Right atrium auricular region (tissue), 2 donors: ENCODE measurements at regions not wholly inside any gene's neighbourhood (a gene's known extent, or its start where the extent isn't known, plus 50 kb on each side); places are given as distances from the start of the nearest gene placed in this dataset.
"Not testable (repeated sequence)": the region's sequence is repeated elsewhere in the genome, so short reads cannot be mapped to it uniquely, and the experiment has no call there.

ENCODE experiments used
- DNase-seq: peaks from one replicate; pipeline ENCODE4 v3.0.0-alpha.2; 2019; ENCODE audit warnings: low spot score
- H3K27ac ChIP-seq, 2 donors: fragments of 200-600 bp; sonication (generic); 1 replicate in 1 of 2; 2 replicates in 1 of 2; pipeline ENCODE4 v1.5.1; 2016 to 2019
- H3K27me3 ChIP-seq, 2 donors: fragments of 200-600 bp; sonication (generic); one replicate each; pipeline versions ENCODE4 v1.5.1 to v1.6.0; 2017 to 2019
- H3K36me3 ChIP-seq: fragments of 200-600 bp; sonication (generic); one replicate; pipeline ENCODE4 v1.5.1; 2016
- H3K4me1 ChIP-seq, 2 donors: fragments of 200-600 bp; sonication (generic); one replicate each; pipeline versions ENCODE4 v1.5.1 to v1.6.0; 2017 to 2019
- H3K4me3 ChIP-seq, 2 donors: fragments of 200-600 bp; sonication (generic); 1 replicate in 1 of 2; 2 replicates in 1 of 2; pipeline ENCODE4 v1.5.1; 2017 to 2019; ENCODE audit warnings: mild to moderate bottlenecking in 1 of 2, moderate library complexity in 1 of 2
- H3K9me3 ChIP-seq, 2 donors: fragments of 200-600 bp; sonication (generic); one replicate each; pipeline ENCODE4 v1.5.1; 2019
- CTCF ChIP-seq, 2 donors: fragments of 200-600 bp; sonication (generic); IDR thresholded peaks; one replicate each; pipeline ENCODE4 v1.5.1; 2019; ENCODE audit warnings: antibody characterized with exemption in 2 of 2

- no peak overlapping the region for H3K4me3 ChIP-seq
- TF ChIP-seq CTCF (IDR thresholded peaks at IDR 0.05) = no peak
- no peaks in the 10 kb centered on the region for H3K36me3 ChIP-seq
- no peaks in the 10 kb centered on the region for H3K9me3 ChIP-seq
- H3K27ac ChIP-seq = no peak overlapping the region
- H3K27me3 ChIP-seq = no peaks in the 10 kb centered on the region
- DNase-seq = no peak
- no peaks in the 10 kb centered on the region for H3K4me1 ChIP-seq
These were observed 139.2 kb upstream of the SOX21 start for GRCh38 chr13:94851576-94851975.

GRCh38 chr13:94849254-94849653 lies 136.9 kb upstream of the SOX21 start:
- Histone ChIP-seq H3K4me3 (no peak overlapping the region), H3K27me3 (no peaks in the 10 kb centered on the region), H3K9me3 (no peaks in the 10 kb centered on the region), H3K36me3 (no peaks in the 10 kb centered on the region), H3K27ac (no peak overlapping the region), H3K4me1 (no peaks in the 10 kb centered on the region)
- TF ChIP-seq CTCF (IDR thresholded peaks at IDR 0.05) = no peak
- no peak for DNase-seq

- Histone ChIP-seq H3K27ac (no peak overlapping the region), H3K36me3 (no peaks in the 10 kb centered on the region), H3K9me3 (no peaks in the 10 kb centered on the region), H3K4me3 (no peak overlapping the region), H3K27me3 (no peaks in the 10 kb centered on the region), H3K4me1 (no peaks in the 10 kb centered on the region)
- no peak for TF ChIP-seq CTCF (IDR thresholded peaks at IDR 0.05)
- DNase-seq = no peak
These were observed 130.6 kb upstream of the SOX21 start for GRCh38 chr13:94842901-94843300.

GRCh38 chr13:94837056-94837455 lies 124.7 kb upstream of the SOX21 start:
- H3K27ac ChIP-seq, DNase-seq, H3K4me1 ChIP-seq, H3K4me3 ChIP-seq, H3K27me3 ChIP-seq, H3K9me3 ChIP-seq, H3K36me3 ChIP-seq: not testable (repeated sequence)

- H3K36me3 ChIP-seq = no peaks in the 10 kb centered on the region
- H3K27me3 ChIP-seq = no peaks in the 10 kb centered on the region
- no peak for TF ChIP-seq CTCF (IDR thresholded peaks at IDR 0.05)
- no peaks in the 10 kb centered on the region for H3K9me3 ChIP-seq
- no peak for DNase-seq
- no peaks in the 10 kb centered on the region for H3K4me1 ChIP-seq
- H3K4me3 ChIP-seq = no peak overlapping the region
- H3K27ac ChIP-seq = no peak overlapping the region
These were observed 117.6 kb upstream of the SOX21 start for GRCh38 chr13:94829837-94830365.

GRCh38 chr13:94829185-94829836 lies 117.0 kb upstream of the SOX21 start:
- Histone ChIP-seq H3K4me3 (no peak overlapping the region), H3K36me3 (no peaks in the 10 kb centered on the region), H3K27me3 (no peaks in the 10 kb centered on the region), H3K27ac (no peak overlapping the region), H3K9me3 (no peaks in the 10 kb centered on the region), H3K4me1 (no peaks in the 10 kb centered on the region)
- DNase-seq = no peak
- TF ChIP-seq CTCF (IDR thresholded peaks at IDR 0.05) = no peak
